Type B pancreatic cell (in vitro differentiated cells): ENCODE measurements at regions not wholly inside any gene's neighbourhood (a gene's known extent, or its start where the extent isn't known, plus 50 kb on each side); places are given as distances from the start of the nearest gene placed in this dataset.

ENCODE experiments used
- DNase-seq: peaks from one replicate; pipeline ENCODE4 v3.0.0; 2021; ENCODE audit warnings: mixed read lengths; ENCODE audit not compliant: unreplicated experiment; ENCODE audit errors: extremely low spot score
- H3K27ac Mint-ChIP-seq: 2 replicates; pipeline ENCODE4 v1.8.0; 2021; ENCODE audit warnings: mild to moderate bottlenecking, mixed read lengths
- H3K27me3 Mint-ChIP-seq: 2 replicates; pipeline ENCODE4 v1.8.0; 2021; ENCODE audit warnings: mixed read lengths
- H3K36me3 Mint-ChIP-seq: 2 replicates; pipeline ENCODE4 v1.8.0; 2021; ENCODE audit warnings: mixed read lengths
- H3K4me1 Mint-ChIP-seq: one replicate; pipeline ENCODE4 v1.8.0; 2021; ENCODE audit warnings: mixed read lengths; ENCODE audit not compliant: unreplicated experiment
- H3K4me3 Mint-ChIP-seq: 2 replicates; pipeline ENCODE4 v1.8.0; 2021; ENCODE audit warnings: mild to moderate bottlenecking, mixed read lengths
- H3K9me3 Mint-ChIP-seq: 2 replicates; pipeline ENCODE4 v1.8.0; 2021; ENCODE audit warnings: mixed read lengths
- TF ChIP-seq, protein P1 (sequence below): fragments of 200-600 bp; sonication (generic); conservative IDR thresholded peaks from 2 replicates; pipeline ENCODE4 v1.5.0; 2021; ENCODE audit warnings: antibody characterized with exemption, mild to moderate bottlenecking

DNA sequence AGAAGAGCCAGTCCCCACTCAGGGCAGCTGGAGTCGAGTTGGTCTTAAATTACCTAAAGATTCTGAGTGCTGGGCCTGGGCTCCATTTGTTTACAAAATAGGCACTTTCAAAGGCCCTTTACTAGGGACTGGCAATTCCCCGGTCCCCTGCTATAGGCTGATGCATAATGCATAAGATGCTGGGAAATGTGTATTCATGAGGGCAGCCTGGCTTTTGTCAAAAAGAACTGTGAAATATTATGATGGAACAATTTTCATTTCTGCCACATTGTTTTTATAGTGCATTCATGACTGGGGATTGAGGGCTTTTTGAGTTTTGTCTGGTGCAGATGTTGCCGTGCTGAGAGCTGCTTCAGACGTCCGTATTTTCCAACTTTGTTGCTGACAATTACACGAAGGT, 617.0 kb upstream of the CDH5 start:
- no peak for DNase-seq
- H3K27ac Mint-ChIP-seq, result no peak overlapping the region
- TF ChIP-seq, protein P1, sequence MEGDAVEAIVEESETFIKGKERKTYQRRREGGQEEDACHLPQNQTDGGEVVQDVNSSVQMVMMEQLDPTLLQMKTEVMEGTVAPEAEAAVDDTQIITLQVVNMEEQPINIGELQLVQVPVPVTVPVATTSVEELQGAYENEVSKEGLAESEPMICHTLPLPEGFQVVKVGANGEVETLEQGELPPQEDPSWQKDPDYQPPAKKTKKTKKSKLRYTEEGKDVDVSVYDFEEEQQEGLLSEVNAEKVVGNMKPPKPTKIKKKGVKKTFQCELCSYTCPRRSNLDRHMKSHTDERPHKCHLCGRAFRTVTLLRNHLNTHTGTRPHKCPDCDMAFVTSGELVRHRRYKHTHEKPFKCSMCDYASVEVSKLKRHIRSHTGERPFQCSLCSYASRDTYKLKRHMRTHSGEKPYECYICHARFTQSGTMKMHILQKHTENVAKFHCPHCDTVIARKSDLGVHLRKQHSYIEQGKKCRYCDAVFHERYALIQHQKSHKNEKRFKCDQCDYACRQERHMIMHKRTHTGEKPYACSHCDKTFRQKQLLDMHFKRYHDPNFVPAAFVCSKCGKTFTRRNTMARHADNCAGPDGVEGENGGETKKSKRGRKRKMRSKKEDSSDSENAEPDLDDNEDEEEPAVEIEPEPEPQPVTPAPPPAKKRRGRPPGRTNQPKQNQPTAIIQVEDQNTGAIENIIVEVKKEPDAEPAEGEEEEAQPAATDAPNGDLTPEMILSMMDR, result no peak
- H3K36me3 Mint-ChIP-seq, result no peaks in the 10 kb centered on the region
- H3K9me3 Mint-ChIP-seq, result no peaks in the 10 kb centered on the region
- no peak overlapping the region for H3K4me3 Mint-ChIP-seq
- H3K4me1 Mint-ChIP-seq, result peaks cover 45% of the 10 kb centered on the region
- peaks cover 20% of the 10 kb centered on the region for H3K27me3 Mint-ChIP-seq

DNA sequence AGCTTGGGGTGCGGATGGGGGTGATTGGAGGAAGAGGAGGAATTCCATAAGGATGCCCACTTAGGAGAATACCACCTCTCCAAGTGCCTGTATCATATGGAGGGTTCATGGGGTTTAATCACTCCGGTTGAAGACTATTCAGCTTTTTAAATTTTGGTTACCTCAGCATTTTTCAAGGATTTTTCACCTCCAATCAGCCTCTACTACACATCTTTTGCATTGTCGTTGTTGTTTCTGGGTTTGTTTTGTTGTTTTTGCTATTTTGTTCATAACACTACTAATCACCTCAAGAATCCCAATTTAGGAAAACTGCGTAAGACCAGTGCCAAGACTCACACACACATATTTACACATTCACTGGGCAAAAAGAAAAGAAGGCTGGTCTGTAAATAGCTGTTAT, 619.5 kb upstream of the CDH5 start:
- peaks cover 6% of the 10 kb centered on the region for H3K27me3 Mint-ChIP-seq
- H3K4me1 Mint-ChIP-seq, result peaks cover 27% of the 10 kb centered on the region
- H3K36me3 Mint-ChIP-seq, result no peaks in the 10 kb centered on the region
- TF ChIP-seq, protein P1, result no peak
- no peaks in the 10 kb centered on the region for H3K9me3 Mint-ChIP-seq
- no peak overlapping the region for H3K27ac Mint-ChIP-seq
- no peak for DNase-seq
- no peak overlapping the region for H3K4me3 Mint-ChIP-seq

DNA sequence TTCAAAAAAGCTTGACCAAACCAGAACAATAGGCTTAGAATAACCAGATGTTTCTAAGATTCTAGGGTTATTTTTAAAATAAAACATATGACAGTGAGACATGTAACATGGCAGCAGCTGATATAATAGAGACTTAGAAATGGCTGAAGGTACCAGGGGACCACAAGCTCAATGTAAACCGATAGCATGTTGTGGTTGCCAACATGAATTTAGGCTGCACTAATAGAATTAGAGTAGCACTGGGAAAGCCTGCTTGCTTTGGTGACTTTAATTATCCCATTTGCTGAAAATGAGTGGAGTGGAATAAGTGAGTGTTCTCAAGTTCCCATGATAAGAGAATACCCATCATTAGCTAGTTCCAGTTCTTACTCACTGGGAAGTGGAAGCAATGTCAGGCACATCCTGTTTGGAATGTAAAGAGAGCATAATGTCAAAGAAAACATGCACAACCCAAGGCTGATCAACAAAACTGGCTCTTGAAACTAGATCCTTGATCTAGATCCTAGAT, 621.2 kb upstream of the CDH5 start:
- no peak overlapping the region for H3K4me3 Mint-ChIP-seq
- no peaks in the 10 kb centered on the region for H3K36me3 Mint-ChIP-seq
- peaks cover 18% of the 10 kb centered on the region for H3K4me1 Mint-ChIP-seq
- H3K27me3 Mint-ChIP-seq, result peaks cover 2% of the 10 kb centered on the region
- no peaks in the 10 kb centered on the region for H3K9me3 Mint-ChIP-seq
- H3K27ac Mint-ChIP-seq, result no peak overlapping the region
- DNase-seq, result no peak
- TF ChIP-seq, protein P1, result no peak

DNA sequence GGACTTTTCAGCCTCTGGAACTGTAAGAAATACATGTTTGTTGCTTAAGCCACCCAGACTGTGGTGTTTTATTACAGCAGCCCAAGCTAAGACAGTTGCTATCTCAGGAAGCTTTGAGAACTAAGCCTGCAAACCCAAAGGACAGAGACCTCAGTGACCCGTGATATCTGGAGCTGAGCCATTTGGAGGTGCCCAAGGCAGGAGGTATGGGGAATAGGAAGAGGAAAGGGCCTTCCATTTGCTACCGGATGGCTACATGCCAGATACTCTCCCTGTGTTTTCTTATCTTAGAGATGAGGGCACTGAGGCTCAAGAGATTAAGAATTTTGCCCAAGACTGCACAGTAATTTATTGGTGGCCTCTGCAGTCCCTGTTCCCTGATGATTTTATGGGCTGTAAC, 622.1 kb upstream of the CDH5 start:
- no peaks in the 10 kb centered on the region for H3K9me3 Mint-ChIP-seq

GRCh38 chr16:65743558-65743957, 621.7 kb upstream of the CDH11 start:
- H3K27me3 Mint-ChIP-seq, result no peaks in the 10 kb centered on the region
- no peak for DNase-seq
- no peak overlapping the region for H3K4me3 Mint-ChIP-seq
- H3K4me1 Mint-ChIP-seq, result peaks cover 7% of the 10 kb centered on the region
- TF ChIP-seq, protein P1, result no peak
- H3K9me3 Mint-ChIP-seq, result no peaks in the 10 kb centered on the region
- no peaks in the 10 kb centered on the region for H3K36me3 Mint-ChIP-seq
- no peak overlapping the region for H3K27ac Mint-ChIP-seq

More for the DNA sequence above, 622.1 kb upstream of the CDH5 start:
- Mint-ChIP-seq H3K36me3 (no peaks in the 10 kb centered on the region), H3K4me3 (no peak overlapping the region), H3K27ac (no peak overlapping the region), H3K4me1 (peaks cover 14% of the 10 kb centered on the region), H3K27me3 (no peaks in the 10 kb centered on the region)
- TF ChIP-seq, protein P1, result no peak
- no peak for DNase-seq

- H3K9me3 Mint-ChIP-seq, result no peaks in the 10 kb centered on the region
- no peaks in the 10 kb centered on the region for H3K36me3 Mint-ChIP-seq
- TF ChIP-seq, protein P1, result no peak
- H3K27me3 Mint-ChIP-seq, result no peaks in the 10 kb centered on the region
- H3K4me1 Mint-ChIP-seq, result peaks cover 23% of the 10 kb centered on the region
- H3K4me3 Mint-ChIP-seq, result no peak overlapping the region
- no peak overlapping the region for H3K27ac Mint-ChIP-seq
- no peak for DNase-seq
Observed at GRCh38 chr16:65740711-65741110, 618.8 kb upstream of the CDH11 start.
